Ishikawa (cell line): ENCODE measurements at regions not wholly inside any gene's neighbourhood (a gene's known extent, or its start where the extent isn't known, plus 50 kb on each side); places are given as distances from the start of the nearest gene placed in this dataset.

Experiments used
- CEBPB ChIP-seq: IDR thresholded peaks from 2 replicates; pipeline ENCODE4 v1.6.1; 2012
- CREB1 ChIP-seq: IDR thresholded peaks from 2 replicates; pipeline ENCODE4 v1.6.1; 2012; ENCODE audit warnings: low read depth
- EGR1 ChIP-seq: IDR thresholded peaks from 2 replicates; pipeline ENCODE4 v1.6.1; 2012
- EP300 ChIP-seq: IDR thresholded peaks from 2 replicates; pipeline ENCODE4 v1.6.1; 2012; ENCODE audit warnings: borderline replicate concordance
- FOXM1 ChIP-seq: IDR thresholded peaks from 2 replicates; pipeline ENCODE4 v1.6.1; 2012; ENCODE audit warnings: low read depth, borderline replicate concordance
- NFIC ChIP-seq: IDR thresholded peaks from 2 replicates; pipeline ENCODE4 v1.6.1; 2012
- RAD21 ChIP-seq: IDR thresholded peaks from 2 replicates; pipeline ENCODE4 v1.6.1; 2012; ENCODE audit warnings: low read depth
- REST ChIP-seq: IDR thresholded peaks from 2 replicates; pipeline ENCODE4 v1.6.1; 2012; ENCODE audit warnings: low read depth, mild to moderate bottlenecking
- TAF1 ChIP-seq: IDR thresholded peaks from 2 replicates; pipeline ENCODE4 v1.6.1; 2012; ENCODE audit warnings: low read depth, mild to moderate bottlenecking
- TCF12 ChIP-seq: IDR thresholded peaks from 2 replicates; pipeline ENCODE4 v1.6.1; 2012; ENCODE audit warnings: low read depth
- TEAD4 ChIP-seq: IDR thresholded peaks from 2 replicates; pipeline ENCODE4 v1.6.1; 2012
- USF1 ChIP-seq: IDR thresholded peaks from 2 replicates; pipeline ENCODE4 v1.6.1; 2012
- YY1 ChIP-seq: IDR thresholded peaks from 2 replicates; pipeline ENCODE4 v1.6.1; 2012; ENCODE audit warnings: low read depth
- ZBTB7A ChIP-seq: IDR thresholded peaks from 2 replicates; pipeline ENCODE4 v1.6.1; 2012; ENCODE audit warnings: low read depth
- TF ChIP-seq, protein P1 (sequence below): IDR thresholded peaks from 2 replicates; pipeline ENCODE4 v1.6.1; 2012

GRCh38 chr1:34332996-34333395, 156.3 kb downstream of the C1orf94 start:
- no peak for TF ChIP-seq TEAD4
- TF ChIP-seq FOXM1 = no peak
- TF ChIP-seq CREB1 = no peak
- TF ChIP-seq, protein P1, sequence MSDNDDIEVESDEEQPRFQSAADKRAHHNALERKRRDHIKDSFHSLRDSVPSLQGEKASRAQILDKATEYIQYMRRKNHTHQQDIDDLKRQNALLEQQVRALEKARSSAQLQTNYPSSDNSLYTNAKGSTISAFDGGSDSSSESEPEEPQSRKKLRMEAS = no peak
- TF ChIP-seq CEBPB = no peak
- no peak for TF ChIP-seq EP300
- no peak for TF ChIP-seq YY1
- TF ChIP-seq TAF1 = no peak
- TF ChIP-seq REST = no peak
- TF ChIP-seq ZBTB7A = no peak
- TF ChIP-seq TCF12 = no peak
- TF ChIP-seq USF1 = no peak
- TF ChIP-seq EGR1 = no peak
- no peak for TF ChIP-seq RAD21
- TF ChIP-seq NFIC = no peak

DNA sequence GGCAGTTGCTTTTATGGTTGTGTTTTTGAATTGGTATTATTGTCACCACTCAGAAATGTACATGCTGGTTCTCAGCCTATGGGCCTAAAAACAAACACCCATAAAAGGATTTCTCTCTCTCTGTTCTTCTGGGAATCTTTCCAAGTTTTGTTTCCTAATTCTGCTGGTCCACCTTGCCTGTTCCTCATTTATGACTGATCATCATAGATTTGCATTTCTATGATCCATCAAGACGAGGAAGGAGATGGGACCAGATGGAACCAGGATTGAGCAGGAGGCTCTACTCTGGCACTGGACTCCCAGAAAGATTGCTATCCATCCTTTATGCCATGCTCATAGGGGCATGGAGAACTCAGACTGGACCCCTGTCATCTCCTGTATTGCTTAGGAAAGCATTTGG, 162.2 kb downstream of the C1orf94 start:
- no peak for TF ChIP-seq YY1
- no peak for TF ChIP-seq NFIC
- no peak for TF ChIP-seq USF1
- no peak for TF ChIP-seq ZBTB7A
- TF ChIP-seq TAF1 = no peak
- no peak for TF ChIP-seq FOXM1
- TF ChIP-seq EP300 = no peak
- TF ChIP-seq RAD21 = no peak
- TF ChIP-seq EGR1 = no peak
- TF ChIP-seq, protein P1 = no peak

- TF ChIP-seq ZBTB7A = no peak
- TF ChIP-seq RAD21 = no peak
- no peak for TF ChIP-seq EP300
- TF ChIP-seq USF1 = no peak
- TF ChIP-seq YY1 = no peak
- no peak for TF ChIP-seq CREB1
- no peak for TF ChIP-seq FOXM1
- TF ChIP-seq TEAD4 = no peak
- no peak for TF ChIP-seq CEBPB
- no peak for TF ChIP-seq NFIC
- TF ChIP-seq TCF12 = no peak
- no peak for TF ChIP-seq REST
- TF ChIP-seq, protein P1 = no peak
- TF ChIP-seq EGR1 = no peak
- no peak for TF ChIP-seq TAF1
Observed at GRCh38 chr1:34341896-34342295, 165.2 kb downstream of the C1orf94 start.

- no peak for TF ChIP-seq RAD21
- TF ChIP-seq TEAD4 = no peak
- TF ChIP-seq ZBTB7A = no peak
- TF ChIP-seq REST = no peak
- no peak for TF ChIP-seq YY1
- TF ChIP-seq, protein P1 = no peak
- no peak for TF ChIP-seq NFIC
- no peak for TF ChIP-seq FOXM1
- no peak for TF ChIP-seq CREB1
- no peak for TF ChIP-seq EGR1
- TF ChIP-seq USF1 = no peak
Observed at GRCh38 chr1:34342334-34342733, 165.6 kb downstream of the C1orf94 start.
